H1 (cell line): ENCODE measurements at regions not wholly inside any gene's neighbourhood (a gene's known extent, or its start where the extent isn't known, plus 50 kb on each side); places are given as distances from the start of the nearest gene placed in this dataset.

Experiments
- CEBPB ChIP-seq: IDR thresholded peaks from 2 replicates; pipeline ENCODE4 v1.6.1; 2012; ENCODE audit warnings: low read depth, low read length
- CTCF ChIP-seq, 3 experiments: IDR thresholded peaks; 1 replicate in 2 of 3; 2 replicates in 1 of 3; pipeline versions ENCODE4 v1.5.1 to v1.6.1; 2011; ENCODE audit warnings: low read length in 3 of 3, mild to moderate bottlenecking in 3 of 3, inconsistent platforms in 2 of 3, low read depth in 1 of 3, moderate library complexity in 1 of 3; ENCODE audit not compliant: insufficient read depth in 1 of 3; ENCODE audit errors: control extremely low read depth in 1 of 3
- EZH2 ChIP-seq: fragments of 200-600 bp; sonication (generic); IDR thresholded peaks from 2 replicates; pipeline ENCODE4 v1.7.1; 2012; ENCODE audit warnings: low read depth, mild to moderate bottlenecking, moderate library complexity, low read length, inconsistent platforms; ENCODE audit not compliant: severe bottlenecking
- NRF1 ChIP-seq: IDR thresholded peaks from 2 replicates; pipeline ENCODE4 v1.6.1; 2011; ENCODE audit warnings: mild to moderate bottlenecking, low read depth, low read length, improper control_type of control experiment
- POLR2A ChIP-seq, 2 experiments: IDR thresholded peaks; 1 replicate in 1 of 2; 2 replicates in 1 of 2; pipeline ENCODE4 v1.6.1; 2011; ENCODE audit warnings: low read depth in 2 of 2, low read length in 2 of 2, mild to moderate bottlenecking in 2 of 2; ENCODE audit errors: control extremely low read depth in 1 of 2
- POLR2AphosphoS5 ChIP-seq: IDR thresholded peaks from 2 replicates; pipeline ENCODE4 v1.6.1; 2011; ENCODE audit warnings: low read depth, low read length
- RFX5 ChIP-seq: IDR thresholded peaks from 2 replicates; pipeline ENCODE4 v1.6.1; 2011; ENCODE audit warnings: low read depth, low read length, improper control_type of control experiment, borderline replicate concordance
- SRF ChIP-seq: IDR thresholded peaks from 2 replicates; pipeline ENCODE4 v1.6.1; 2011; ENCODE audit warnings: mild to moderate bottlenecking, low read depth, low read length, moderate library complexity
- TAF7 ChIP-seq: optimal IDR thresholded peaks from 2 replicates; pipeline ENCODE3; 2011; ENCODE audit warnings: low read depth, mild to moderate bottlenecking, inconsistent platforms, low read length, moderate library complexity, borderline replicate concordance
- TCF12 ChIP-seq: IDR thresholded peaks from 2 replicates; pipeline ENCODE4 v1.6.1; 2011; ENCODE audit warnings: low read depth, mild to moderate bottlenecking, low read length

GRCh38 chr14:26870722-26871617, 273.1 kb upstream of the NOVA1 start:
- TF ChIP-seq POLR2AphosphoS5: no peak
- TF ChIP-seq CTCF (IDR thresholded peaks at IDR 0.05; ENCODE audit: control extremely low read depth in 1 of 3, insufficient read depth in 1 of 3, low read depth in 1 of 3, low read length in 3 of 3): no peak
- TF ChIP-seq SRF: no peak
- TF ChIP-seq POLR2A (IDR thresholded peaks at IDR 0.05; ENCODE audit: control extremely low read depth in 1 of 2, low read depth in 2 of 2, low read length in 2 of 2): no peak
- TF ChIP-seq NRF1: no peak
- TF ChIP-seq TCF12: no peak
- TF ChIP-seq EZH2: no peak
- no peak for TF ChIP-seq TAF7
- no peak for TF ChIP-seq CEBPB
- TF ChIP-seq RFX5: no peak
